Osteoblast (primary cell): ENCODE measurements at regions not wholly inside any gene's neighbourhood (a gene's known extent, or its start where the extent isn't known, plus 50 kb on each side); places are given as distances from the start of the nearest gene placed in this dataset.

Experiments used
- DNase-seq: peaks from one replicate; pipeline ENCODE4 v3.0.0; 2011; ENCODE audit warnings: low spot score, mixed read lengths; ENCODE audit not compliant: insufficient read length; ENCODE audit errors: missing footprints
- H2AFZ ChIP-seq: 2 replicates; pipeline ENCODE4 v1.6.0; 2011; ENCODE audit warnings: mild to moderate bottlenecking, low read length
- H3K27ac ChIP-seq: 2 replicates; pipeline ENCODE4 v1.5.1; 2011; ENCODE audit warnings: mild to moderate bottlenecking, low read depth, low read length, moderate library complexity
- H3K27me3 ChIP-seq: 2 replicates; pipeline ENCODE4 v1.6.0; 2012; ENCODE audit warnings: mild to moderate bottlenecking, control low read depth, inconsistent platforms, low read length, moderate library complexity; ENCODE audit not compliant: insufficient read depth
- H3K36me3 ChIP-seq: 2 replicates; pipeline ENCODE4 v1.5.1; 2011; ENCODE audit warnings: mild to moderate bottlenecking, low read length, control low read depth, moderate library complexity; ENCODE audit not compliant: insufficient read depth
- H3K4me1 ChIP-seq: 2 replicates; pipeline ENCODE4 v1.5.1; 2011; ENCODE audit warnings: mild to moderate bottlenecking, low read length, control low read depth, moderate library complexity; ENCODE audit not compliant: insufficient read depth
- H3K4me2 ChIP-seq: 2 replicates; pipeline ENCODE4 v1.6.0; 2011; ENCODE audit warnings: mild to moderate bottlenecking, low read length; ENCODE audit not compliant: insufficient read depth
- H3K4me3 ChIP-seq: fragments of 200-600 bp; sonication (generic); 3 replicates; pipeline ENCODE4 v1.5.1; 2012; ENCODE audit warnings: mild to moderate bottlenecking, low read length, inconsistent platforms; ENCODE audit not compliant: insufficient read depth
- H3K79me2 ChIP-seq: 2 replicates; pipeline ENCODE4 v1.6.0; 2012; ENCODE audit warnings: mild to moderate bottlenecking, low read length, control low read depth, inconsistent platforms; ENCODE audit not compliant: insufficient read depth
- H3K9me3 ChIP-seq: 2 replicates; pipeline ENCODE4 v1.5.1; 2011; ENCODE audit warnings: low read depth, low read length, control low read depth
- H4K20me1 ChIP-seq: 2 replicates; pipeline ENCODE4 v1.6.0; 2012; ENCODE audit warnings: mild to moderate bottlenecking, low read length, control low read depth; ENCODE audit not compliant: insufficient read depth
- CTCF ChIP-seq: IDR thresholded peaks from 2 replicates; pipeline ENCODE4 v1.5.1; 2011; ENCODE audit warnings: mild to moderate bottlenecking, low read depth, low read length, moderate library complexity; ENCODE audit errors: extremely low read depth

GRCh38 chr3:45311327-45311726, 77.0 kb upstream of the LARS2 start:
- no peak for DNase-seq
- no peaks in the 10 kb centered on the region for H3K4me1 ChIP-seq
- no peak overlapping the region for H3K27ac ChIP-seq

GRCh38 chr3:45311953-45312801, 76.2 kb upstream of the LARS2 start:
- Histone ChIP-seq H3K4me2 (no peak overlapping the region), H3K79me2 (no peaks in the 10 kb centered on the region), H2AFZ (no peak overlapping the region), H3K4me3 (no peak overlapping the region), H3K27ac (no peak overlapping the region), H3K27me3 (peaks cover 35% of the 10 kb centered on the region), H3K9me3 (no peaks in the 10 kb centered on the region), H3K36me3 (no peaks in the 10 kb centered on the region), H3K4me1 (no peaks in the 10 kb centered on the region), H4K20me1 (no peaks in the 10 kb centered on the region)
- TF ChIP-seq CTCF = no peak
- DNase-seq = no peak

More at GRCh38 chr3:45311327-45311726, 77.0 kb upstream of the LARS2 start:
- TF ChIP-seq CTCF = no peak
- H3K4me3 ChIP-seq = no peak overlapping the region
- H3K79me2 ChIP-seq = no peaks in the 10 kb centered on the region
- H3K27me3 ChIP-seq = peaks cover 35% of the 10 kb centered on the region
- no peaks in the 10 kb centered on the region for H3K36me3 ChIP-seq
- H3K9me3 ChIP-seq = no peaks in the 10 kb centered on the region
- H3K4me2 ChIP-seq = no peak overlapping the region
- no peaks in the 10 kb centered on the region for H4K20me1 ChIP-seq
- H2AFZ ChIP-seq = no peak overlapping the region

GRCh38 chr3:45312836-45313493, 75.4 kb upstream of the LARS2 start:
- no peak for TF ChIP-seq CTCF
- H3K4me1 ChIP-seq = no peaks in the 10 kb centered on the region
- no peak overlapping the region for H3K27ac ChIP-seq
- no peaks in the 10 kb centered on the region for H3K9me3 ChIP-seq
- no peaks in the 10 kb centered on the region for H3K79me2 ChIP-seq
- no peak overlapping the region for H3K4me3 ChIP-seq
- no peaks in the 10 kb centered on the region for H3K36me3 ChIP-seq
- no peak for DNase-seq
- H3K4me2 ChIP-seq = no peak overlapping the region
- no peaks in the 10 kb centered on the region for H4K20me1 ChIP-seq
- H2AFZ ChIP-seq = no peak overlapping the region
- peaks cover 35% of the 10 kb centered on the region for H3K27me3 ChIP-seq

GRCh38 chr3:45313743-45314403, 74.5 kb upstream of the LARS2 start:
- no peaks in the 10 kb centered on the region for H4K20me1 ChIP-seq
- H3K27ac ChIP-seq = no peak overlapping the region
- no peak for DNase-seq
- no peaks in the 10 kb centered on the region for H3K9me3 ChIP-seq
- no peaks in the 10 kb centered on the region for H3K4me1 ChIP-seq
- H3K27me3 ChIP-seq = peaks cover 35% of the 10 kb centered on the region
- no peak for TF ChIP-seq CTCF
- H3K4me3 ChIP-seq = no peak overlapping the region
- H2AFZ ChIP-seq = no peak overlapping the region
- no peak overlapping the region for H3K4me2 ChIP-seq
- no peaks in the 10 kb centered on the region for H3K79me2 ChIP-seq
- H3K36me3 ChIP-seq = no peaks in the 10 kb centered on the region
